ENCODE measurements at regions not wholly inside any gene's neighbourhood (a gene's known extent, or its start where the extent isn't known, plus 50 kb on each side); places are given as distances from the start of the nearest gene placed in this dataset.
"Not testable (repeated sequence)": the region's sequence is repeated elsewhere in the genome, so short reads cannot be mapped to it uniquely, and the experiment has no call there.

GRCh38 chr2:91857711-91858110 is 3013.5 kb upstream of the TEKT4 start:
- not testable (repeated sequence) for H3K9me3 ChIP-seq (ENCODE audit: control insufficient read depth, insufficient read depth, low read length); H3K9ac ChIP-seq (ENCODE audit: low read depth, low read length); H3K4me1 ChIP-seq (ENCODE audit: insufficient read depth, low read length); H3K36me3 ChIP-seq (ENCODE audit: insufficient read depth, low read length)

GRCh38 chr2:91871716-91872115 is 2999.5 kb upstream of the TEKT4 start:
- H3K9me3 ChIP-seq (ENCODE audit: control insufficient read depth, insufficient read depth, low read length); H3K36me3 ChIP-seq (ENCODE audit: insufficient read depth, low read length); H3K4me1 ChIP-seq (ENCODE audit: insufficient read depth, low read length); H3K9ac ChIP-seq (ENCODE audit: low read depth, low read length): not testable (repeated sequence)

GRCh38 chr2:91873416-91873815 is 2997.8 kb upstream of the TEKT4 start:
- H3K36me3 ChIP-seq (ENCODE audit: insufficient read depth, low read length); H3K4me1 ChIP-seq (ENCODE audit: insufficient read depth, low read length); H3K9ac ChIP-seq (ENCODE audit: low read depth, low read length); H3K9me3 ChIP-seq (ENCODE audit: control insufficient read depth, insufficient read depth, low read length): not testable (repeated sequence)

GRCh38 chr2:91877658-91878210 is 2993.5 kb upstream of the TEKT4 start:
- not testable (repeated sequence) for H3K4me1 ChIP-seq (ENCODE audit: insufficient read depth, low read length); H3K36me3 ChIP-seq (ENCODE audit: insufficient read depth, low read length)

GRCh38 chr2:91895091-91895490 is 2976.1 kb upstream of the TEKT4 start:
- not testable (repeated sequence) for H3K9me3 ChIP-seq (ENCODE audit: control insufficient read depth, insufficient read depth, low read length); H3K36me3 ChIP-seq (ENCODE audit: insufficient read depth, low read length); H3K9ac ChIP-seq (ENCODE audit: low read depth, low read length); H3K4me1 ChIP-seq (ENCODE audit: insufficient read depth, low read length)

More at GRCh38 chr2:91877658-91878210, 2993.5 kb upstream of the TEKT4 start:
- H3K9ac ChIP-seq (ENCODE audit: low read depth, low read length); H3K9me3 ChIP-seq (ENCODE audit: control insufficient read depth, insufficient read depth, low read length): not testable (repeated sequence)

GRCh38 chr2:91917602-91918001 is 2953.6 kb upstream of the TEKT4 start:
- not testable (repeated sequence) for H3K36me3 ChIP-seq (ENCODE audit: insufficient read depth, low read length); H3K4me1 ChIP-seq (ENCODE audit: insufficient read depth, low read length); H3K9me3 ChIP-seq (ENCODE audit: control insufficient read depth, insufficient read depth, low read length); H3K9ac ChIP-seq (ENCODE audit: low read depth, low read length)

Data from ES-I3 (cell line).